ENCODE measurements at regions not wholly inside any gene's neighbourhood (a gene's known extent, or its start where the extent isn't known, plus 50 kb on each side); places are given as distances from the start of the nearest gene placed in this dataset.

- Histone ChIP-seq H3K9ac (ENCODE audit: low read length) (no peak overlapping the region), H3K79me2 (ENCODE audit: control insufficient read depth, insufficient read depth, low read length) (no peaks in the 10 kb centered on the region), H3K4me3 (ENCODE audit: control extremely low read depth in 1 of 5, extremely low read depth in 1 of 5, insufficient read depth in 1 of 5, low read depth in 2 of 5, low read length in 4 of 5) (no peak overlapping the region), H3K36me3 (replicated peaks in 1 of 2; ENCODE audit: control extremely low read depth in 1 of 2, control insufficient read depth in 1 of 2, extremely low read depth in 1 of 2, insufficient read depth in 2 of 2, low read length in 1 of 2) (no peaks in the 10 kb centered on the region), H3K27me3 (replicated peaks in 1 of 4; ENCODE audit: control extremely low read depth in 1 of 4, control insufficient read depth in 3 of 4, insufficient read depth in 4 of 4, low read length in 3 of 4) (no peaks in the 10 kb centered on the region), H3K4me2 (replicated peaks; ENCODE audit: low read depth, low read length, poor library complexity, severe bottlenecking) (no peak overlapping the region), H3K9me3 (ENCODE audit: control extremely low read depth in 1 of 3, control insufficient read depth in 2 of 3, insufficient read depth in 1 of 3, low read length in 2 of 3) (no peaks in the 10 kb centered on the region), H4K20me1 (ENCODE audit: control insufficient read depth, insufficient read depth, low read length, poor library complexity, severe bottlenecking) (no peaks in the 10 kb centered on the region), H3K27ac (ENCODE audit: low read length in 2 of 2) (no peak overlapping the region), H3K4me1 (ENCODE audit: control insufficient read depth in 2 of 2, insufficient read depth in 2 of 2, low read length in 2 of 2) (no peaks in the 10 kb centered on the region), H2AFZ (ENCODE audit: insufficient read depth, low read depth, low read length, poor library complexity, severe bottlenecking) (no peak overlapping the region)
- no peaks in the 10 kb centered on the region for H3K9me3 Mint-ChIP-seq (ENCODE audit: insufficient read depth)
- TF ChIP-seq, protein P1, sequence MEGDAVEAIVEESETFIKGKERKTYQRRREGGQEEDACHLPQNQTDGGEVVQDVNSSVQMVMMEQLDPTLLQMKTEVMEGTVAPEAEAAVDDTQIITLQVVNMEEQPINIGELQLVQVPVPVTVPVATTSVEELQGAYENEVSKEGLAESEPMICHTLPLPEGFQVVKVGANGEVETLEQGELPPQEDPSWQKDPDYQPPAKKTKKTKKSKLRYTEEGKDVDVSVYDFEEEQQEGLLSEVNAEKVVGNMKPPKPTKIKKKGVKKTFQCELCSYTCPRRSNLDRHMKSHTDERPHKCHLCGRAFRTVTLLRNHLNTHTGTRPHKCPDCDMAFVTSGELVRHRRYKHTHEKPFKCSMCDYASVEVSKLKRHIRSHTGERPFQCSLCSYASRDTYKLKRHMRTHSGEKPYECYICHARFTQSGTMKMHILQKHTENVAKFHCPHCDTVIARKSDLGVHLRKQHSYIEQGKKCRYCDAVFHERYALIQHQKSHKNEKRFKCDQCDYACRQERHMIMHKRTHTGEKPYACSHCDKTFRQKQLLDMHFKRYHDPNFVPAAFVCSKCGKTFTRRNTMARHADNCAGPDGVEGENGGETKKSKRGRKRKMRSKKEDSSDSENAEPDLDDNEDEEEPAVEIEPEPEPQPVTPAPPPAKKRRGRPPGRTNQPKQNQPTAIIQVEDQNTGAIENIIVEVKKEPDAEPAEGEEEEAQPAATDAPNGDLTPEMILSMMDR (IDR thresholded peaks at IDR 0.05) = no peak
- no peak for TF ChIP-seq EZH2 (IDR thresholded peaks at IDR 0.05; ENCODE audit: borderline replicate concordance, insufficient read depth, low read depth, low read length, poor library complexity, severe bottlenecking)
- ATAC-seq (ENCODE audit: low read depth) (no peak), DNase-seq (no peak)
- no peak overlapping the region for H3K27ac Mint-ChIP-seq
- ChIA-PET POLR2A (no interaction called here), CTCF (no interaction called here)
- H3K27me3 Mint-ChIP-seq = no peaks in the 10 kb centered on the region
- intact Hi-C loops (cut with micrococcal nuclease) = no loop called here
- no peak overlapping the region for H3K4me3 Mint-ChIP-seq
- no peaks in the 10 kb centered on the region for H3K4me1 Mint-ChIP-seq
Observed at GRCh38 chr14:28877923-28878322, 111.3 kb downstream of the FOXG1 start.

- Histone ChIP-seq H2AFZ (ENCODE audit: insufficient read depth, low read depth, low read length, poor library complexity, severe bottlenecking) (no peak overlapping the region), H3K36me3 (replicated peaks in 1 of 2; ENCODE audit: control extremely low read depth in 1 of 2, control insufficient read depth in 1 of 2, extremely low read depth in 1 of 2, insufficient read depth in 2 of 2, low read length in 1 of 2) (no peaks in the 10 kb centered on the region), H4K20me1 (ENCODE audit: control insufficient read depth, insufficient read depth, low read length, poor library complexity, severe bottlenecking) (no peaks in the 10 kb centered on the region), H3K27ac (ENCODE audit: low read length in 2 of 2) (no peak overlapping the region), H3K4me2 (replicated peaks; ENCODE audit: low read depth, low read length, poor library complexity, severe bottlenecking) (no peak overlapping the region), H3K4me3 (ENCODE audit: control extremely low read depth in 1 of 5, extremely low read depth in 1 of 5, insufficient read depth in 1 of 5, low read depth in 2 of 5, low read length in 4 of 5) (no peak overlapping the region), H3K27me3 (replicated peaks in 1 of 4; ENCODE audit: control extremely low read depth in 1 of 4, control insufficient read depth in 3 of 4, insufficient read depth in 4 of 4, low read length in 3 of 4) (no peaks in the 10 kb centered on the region), H3K9me3 (ENCODE audit: control extremely low read depth in 1 of 3, control insufficient read depth in 2 of 3, insufficient read depth in 1 of 3, low read length in 2 of 3) (no peaks in the 10 kb centered on the region), H3K79me2 (ENCODE audit: control insufficient read depth, insufficient read depth, low read length) (no peaks in the 10 kb centered on the region), H3K9ac (ENCODE audit: low read length) (no peak overlapping the region), H3K4me1 (ENCODE audit: control insufficient read depth in 2 of 2, insufficient read depth in 2 of 2, low read length in 2 of 2) (no peaks in the 10 kb centered on the region)
- H3K4me3 Mint-ChIP-seq = no peak overlapping the region
- no peak for TF ChIP-seq EZH2 (IDR thresholded peaks at IDR 0.05; ENCODE audit: borderline replicate concordance, insufficient read depth, low read depth, low read length, poor library complexity, severe bottlenecking)
- TF ChIP-seq, protein P1 (IDR thresholded peaks at IDR 0.05) = no peak
- CTCF ChIA-PET = no interaction called here
- no peaks in the 10 kb centered on the region for H3K4me1 Mint-ChIP-seq
- no peak for DNase-seq
- H3K27me3 Mint-ChIP-seq = no peaks in the 10 kb centered on the region
- POLR2A ChIA-PET = no interaction called here
- intact Hi-C loops (cut with micrococcal nuclease) = no loop called here
- WGBS (ENCODE audit: insufficient coverage) = 83% methylated on average over 5 of the region's 5 CpGs
- no peak overlapping the region for H3K27ac Mint-ChIP-seq
- no peak for ATAC-seq (ENCODE audit: low read depth)
- no peaks in the 10 kb centered on the region for H3K9me3 Mint-ChIP-seq (ENCODE audit: insufficient read depth)
Observed at GRCh38 chr14:28879573-28879996, 113.0 kb downstream of the FOXG1 start.

Measured in B cell (primary cell).